ENCODE measurements at regions not wholly inside any gene's neighbourhood (a gene's known extent, or its start where the extent isn't known, plus 50 kb on each side); places are given as distances from the start of the nearest gene placed in this dataset.

- ATAC-seq (ENCODE audit: low read depth) = no peak
- H3K4me3 Mint-ChIP-seq = no peak overlapping the region
- no peaks in the 10 kb centered on the region for H3K9me3 Mint-ChIP-seq
- peaks cover 4% of the 10 kb centered on the region for H3K27me3 Mint-ChIP-seq
- no peak overlapping the region for H3K27ac Mint-ChIP-seq
- no peak for DNase-seq
- POLR2A ChIA-PET = no interaction called here
- H3K36me3 Mint-ChIP-seq = no peaks in the 10 kb centered on the region
- no peaks in the 10 kb centered on the region for H3K4me1 Mint-ChIP-seq
These were observed 137.5 kb downstream of the MAGEB17 start for GRCh38 chrX:16304751-16305150.

DNA sequence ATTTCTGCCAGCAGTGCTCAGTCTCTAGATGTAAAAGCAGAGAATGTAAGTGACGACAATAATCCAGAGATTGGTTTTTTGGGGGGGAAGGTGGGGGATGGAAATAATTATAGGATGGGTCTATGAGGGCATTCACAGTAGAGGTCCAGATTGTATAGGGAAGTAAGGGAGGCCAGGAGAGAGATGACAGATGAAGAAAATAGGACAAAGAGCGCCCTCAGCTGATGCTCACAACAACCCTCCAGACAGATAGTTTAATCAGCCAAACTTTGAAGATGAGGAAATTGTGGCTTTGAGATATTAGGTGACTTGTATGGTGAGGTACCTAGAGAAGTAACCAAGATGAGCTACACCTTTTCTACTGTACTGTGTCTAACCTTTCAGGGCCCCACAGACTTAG is 137.9 kb downstream of the MAGEB17 start:
- Mint-ChIP-seq H3K27ac (no peak overlapping the region), H3K9me3 (no peaks in the 10 kb centered on the region), H3K4me1 (no peaks in the 10 kb centered on the region), H3K4me3 (no peak overlapping the region), H3K36me3 (no peaks in the 10 kb centered on the region), H3K27me3 (peaks cover 4% of the 10 kb centered on the region)
- POLR2A ChIA-PET = no interaction called here
- DNase-seq = no peak
- no peak for ATAC-seq (ENCODE audit: low read depth)

DNA sequence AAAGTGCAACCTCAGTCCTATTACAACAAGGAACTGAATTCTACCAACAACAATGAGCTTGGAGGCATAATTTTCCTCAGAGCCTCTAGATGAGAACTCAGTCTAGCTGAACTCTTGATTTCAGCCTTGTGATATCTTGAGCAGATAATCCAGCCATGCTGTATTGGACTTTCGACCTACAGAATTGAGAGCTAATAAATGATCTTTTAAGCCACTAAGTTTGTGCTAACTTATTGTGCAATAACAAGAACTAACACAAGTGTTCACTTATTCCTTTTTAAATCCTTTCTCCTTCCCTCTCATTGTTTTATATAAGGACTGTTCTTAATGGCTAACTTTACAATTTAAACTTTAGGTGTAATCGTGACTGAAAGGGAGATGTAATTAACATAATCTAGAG is 140.7 kb downstream of the MAGEB17 start:
- Mint-ChIP-seq H3K27ac (no peak overlapping the region), H3K36me3 (no peaks in the 10 kb centered on the region), H3K4me1 (no peaks in the 10 kb centered on the region), H3K4me3 (no peak overlapping the region), H3K9me3 (no peaks in the 10 kb centered on the region), H3K27me3 (peaks cover 4% of the 10 kb centered on the region)
- no peak for ATAC-seq (ENCODE audit: low read depth)
- no peak for DNase-seq
- POLR2A ChIA-PET = no interaction called here

- H3K27ac Mint-ChIP-seq = no peak overlapping the region
- ATAC-seq (ENCODE audit: low read depth) (no peak), DNase-seq (no peak)
- POLR2A ChIA-PET = no interaction called here
- no peaks in the 10 kb centered on the region for H3K36me3 Mint-ChIP-seq
- H3K27me3 Mint-ChIP-seq = peaks cover 4% of the 10 kb centered on the region
- no peaks in the 10 kb centered on the region for H3K9me3 Mint-ChIP-seq
- no peak overlapping the region for H3K4me3 Mint-ChIP-seq
- no peaks in the 10 kb centered on the region for H3K4me1 Mint-ChIP-seq
These were observed 141.5 kb downstream of the MAGEB17 start for GRCh38 chrX:16308773-16309172.

DNA sequence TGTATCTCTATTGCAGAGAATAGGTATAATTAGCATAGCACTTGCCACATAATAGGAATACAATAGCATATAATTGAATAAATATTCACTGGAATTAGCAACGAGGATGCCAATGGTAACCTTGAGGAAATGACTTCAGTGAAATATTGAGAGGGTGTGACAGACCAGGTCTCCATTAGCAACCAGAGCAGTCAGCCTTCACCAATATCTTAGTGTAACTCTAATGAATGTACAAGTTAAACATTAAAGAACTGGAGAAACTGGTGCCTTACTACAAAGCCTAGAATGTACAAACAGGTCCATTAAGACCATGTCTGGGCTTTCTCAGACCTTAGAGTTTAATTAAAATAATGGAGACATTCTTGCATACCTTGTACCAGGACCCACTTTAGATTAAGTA is 143.0 kb downstream of the MAGEB17 start:
- H3K27ac Mint-ChIP-seq = no peak overlapping the region
- no peak overlapping the region for H3K4me3 Mint-ChIP-seq
- H3K4me1 Mint-ChIP-seq = no peaks in the 10 kb centered on the region
- peaks cover 4% of the 10 kb centered on the region for H3K27me3 Mint-ChIP-seq
- no peaks in the 10 kb centered on the region for H3K9me3 Mint-ChIP-seq
- ATAC-seq (ENCODE audit: low read depth) (no peak), DNase-seq (no peak)
- no peaks in the 10 kb centered on the region for H3K36me3 Mint-ChIP-seq
- POLR2A ChIA-PET = no interaction called here

DNA sequence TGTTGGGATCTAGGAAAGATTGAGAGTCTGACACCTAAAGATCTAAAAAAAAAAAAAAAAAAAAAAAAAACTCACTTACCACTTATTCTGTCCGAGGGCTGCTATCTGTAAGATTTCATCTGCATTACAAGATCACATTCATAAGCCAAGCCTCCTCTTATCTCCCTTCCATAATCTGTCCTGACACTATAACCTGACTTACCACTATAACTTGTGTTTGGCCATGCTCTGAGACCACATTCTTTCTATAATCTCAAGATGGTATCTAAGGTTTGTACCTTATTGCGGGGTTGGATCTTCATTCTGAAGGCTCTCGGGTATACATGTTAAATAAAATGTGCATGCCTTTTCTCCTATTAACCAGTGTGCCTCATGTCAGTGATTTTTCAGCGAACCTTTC is 144.4 kb downstream of the MAGEB17 start:
- Mint-ChIP-seq H3K36me3 (no peaks in the 10 kb centered on the region), H3K27ac (no peak overlapping the region), H3K27me3 (peaks cover 4% of the 10 kb centered on the region), H3K4me1 (no peaks in the 10 kb centered on the region), H3K9me3 (no peaks in the 10 kb centered on the region), H3K4me3 (no peak overlapping the region)
- POLR2A ChIA-PET = no interaction called here
- no peak for ATAC-seq (ENCODE audit: low read depth)
- no peak for DNase-seq

- Mint-ChIP-seq H3K27ac (no peak overlapping the region), H3K36me3 (no peaks in the 10 kb centered on the region), H3K9me3 (no peaks in the 10 kb centered on the region), H3K4me3 (no peak overlapping the region), H3K27me3 (no peaks in the 10 kb centered on the region), H3K4me1 (no peaks in the 10 kb centered on the region)
- ATAC-seq (ENCODE audit: low read depth) (no peak), DNase-seq (no peak)
- POLR2A ChIA-PET = no interaction called here
These were observed 145.7 kb downstream of the MAGEB17 start for GRCh38 chrX:16312761-16313623.

- no peaks in the 10 kb centered on the region for H3K36me3 Mint-ChIP-seq
- no peak overlapping the region for H3K4me3 Mint-ChIP-seq
- DNase-seq (no peak), ATAC-seq (ENCODE audit: low read depth) (no peak)
- H3K27ac Mint-ChIP-seq = no peak overlapping the region
- no peaks in the 10 kb centered on the region for H3K9me3 Mint-ChIP-seq
- no peaks in the 10 kb centered on the region for H3K4me1 Mint-ChIP-seq
- H3K27me3 Mint-ChIP-seq = no peaks in the 10 kb centered on the region
- POLR2A ChIA-PET = no interaction called here
These were observed 149.1 kb downstream of the MAGEB17 start for GRCh38 chrX:16316331-16316730.

- POLR2A ChIA-PET = no interaction called here
- H3K4me3 Mint-ChIP-seq = no peak overlapping the region
- no peaks in the 10 kb centered on the region for H3K27me3 Mint-ChIP-seq
- H3K4me1 Mint-ChIP-seq = no peaks in the 10 kb centered on the region
- H3K9me3 Mint-ChIP-seq = no peaks in the 10 kb centered on the region
- no peak overlapping the region for H3K27ac Mint-ChIP-seq
- H3K36me3 Mint-ChIP-seq = no peaks in the 10 kb centered on the region
- DNase-seq (no peak), ATAC-seq (ENCODE audit: low read depth) (no peak)
These were observed 152.6 kb downstream of the MAGEB17 start for GRCh38 chrX:16319929-16320328.

DNA sequence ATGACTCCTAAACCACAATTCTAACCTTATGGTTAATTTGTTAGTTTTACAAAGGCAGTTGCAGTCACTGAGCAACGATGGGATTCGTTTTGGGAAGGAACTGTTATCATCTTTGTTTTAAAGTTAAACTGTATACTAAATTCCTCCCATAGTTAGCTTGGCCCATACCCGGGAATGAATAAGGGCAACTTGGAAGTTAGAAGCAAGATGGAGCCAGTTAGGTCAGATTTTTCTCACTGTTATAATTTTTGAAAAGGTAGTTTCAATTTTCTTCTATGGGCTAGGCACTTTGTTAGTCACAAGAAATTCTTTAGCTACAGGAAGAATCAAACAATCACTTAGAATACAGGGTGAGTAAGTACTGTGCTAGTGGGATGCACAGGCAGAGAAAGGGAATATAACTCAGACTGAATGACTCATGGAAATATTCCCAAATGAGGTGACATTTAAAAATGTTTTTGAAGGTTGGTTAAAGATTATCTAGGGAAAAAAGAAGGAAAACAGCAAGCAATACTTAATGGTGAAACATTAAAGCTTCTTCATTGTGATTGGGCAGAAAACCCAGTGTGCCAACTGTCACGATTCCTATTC is 153.6 kb downstream of the MAGEB17 start:
- Mint-ChIP-seq H3K27ac (no peak overlapping the region), H3K9me3 (no peaks in the 10 kb centered on the region), H3K36me3 (no peaks in the 10 kb centered on the region), H3K4me3 (no peak overlapping the region), H3K4me1 (no peaks in the 10 kb centered on the region), H3K27me3 (no peaks in the 10 kb centered on the region)
- no peak for ATAC-seq (ENCODE audit: low read depth)
- POLR2A ChIA-PET = no interaction called here
- DNase-seq = no peak

DNA sequence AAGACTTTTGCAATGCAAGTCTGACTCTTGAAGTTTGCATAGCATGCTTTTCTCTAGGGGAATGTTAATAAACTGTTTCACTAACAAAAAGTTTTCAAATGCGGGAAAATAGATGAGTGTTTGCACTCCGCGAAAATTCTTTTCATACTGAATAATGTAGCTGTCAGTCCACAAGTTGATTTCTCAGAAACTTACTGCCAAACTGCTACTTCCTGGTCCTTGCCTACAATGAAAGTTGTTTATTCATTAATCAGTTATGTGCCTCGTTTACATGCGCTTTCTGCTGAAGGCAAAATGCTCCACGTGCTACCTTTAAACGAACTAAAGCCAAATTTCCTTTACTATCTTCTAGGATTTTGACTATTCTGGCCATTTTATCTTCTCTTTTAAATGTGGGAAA is 166.2 kb downstream of the MAGEB17 start:
- Mint-ChIP-seq H3K4me3 (no peak overlapping the region), H3K4me1 (no peaks in the 10 kb centered on the region), H3K27ac (no peak overlapping the region), H3K36me3 (no peaks in the 10 kb centered on the region), H3K27me3 (no peaks in the 10 kb centered on the region), H3K9me3 (peaks cover 3% of the 10 kb centered on the region)
- DNase-seq = no peak
- POLR2A ChIA-PET = no interaction called here
- ATAC-seq (ENCODE audit: low read depth) = no peak

GRCh38 chrX:16335181-16335580 is 167.9 kb downstream of the MAGEB17 start:
- no peaks in the 10 kb centered on the region for H3K36me3 Mint-ChIP-seq
- ATAC-seq (ENCODE audit: low read depth) (no peak), DNase-seq (no peak)
- no peaks in the 10 kb centered on the region for H3K27me3 Mint-ChIP-seq
- POLR2A ChIA-PET = no interaction called here
- peaks cover 4% of the 10 kb centered on the region for H3K9me3 Mint-ChIP-seq
- H3K4me3 Mint-ChIP-seq = no peak overlapping the region
- no peaks in the 10 kb centered on the region for H3K4me1 Mint-ChIP-seq
- no peak overlapping the region for H3K27ac Mint-ChIP-seq

- no peak for DNase-seq
- H3K9me3 Mint-ChIP-seq = no peaks in the 10 kb centered on the region
- H3K36me3 Mint-ChIP-seq = no peaks in the 10 kb centered on the region
- H3K27me3 Mint-ChIP-seq = no peaks in the 10 kb centered on the region
- no peaks in the 10 kb centered on the region for H3K4me1 Mint-ChIP-seq
- no peak overlapping the region for H3K4me3 Mint-ChIP-seq
- H3K27ac Mint-ChIP-seq = no peak overlapping the region
- ATAC-seq (ENCODE audit: low read depth) = no peak
- POLR2A ChIA-PET = no interaction called here
These were observed 180.8 kb downstream of the MAGEB17 start for GRCh38 chrX:16347968-16348670.

- DNase-seq (no peak), ATAC-seq (ENCODE audit: low read depth) (no peak)
- Mint-ChIP-seq H3K9me3 (no peaks in the 10 kb centered on the region), H3K27ac (no peak overlapping the region), H3K36me3 (no peaks in the 10 kb centered on the region), H3K4me3 (no peak overlapping the region), H3K4me1 (no peaks in the 10 kb centered on the region), H3K27me3 (no peaks in the 10 kb centered on the region)
- POLR2A ChIA-PET = no interaction called here
These were observed 190.6 kb downstream of the MAGEB17 start for GRCh38 chrX:16357902-16358301.

Data from activated naive CD8-positive, alpha-beta T cell treated with anti-CD3 and anti-CD28 coated beads, Interleukin-2, amount 10 ng/mL, durations not matched to agents 7 days and 5 days (primary cell).